CD4-positive, alpha-beta memory T cell (primary cell): ENCODE measurements at regions not wholly inside any gene's neighbourhood (a gene's known extent, or its start where the extent isn't known, plus 50 kb on each side); places are given as distances from the start of the nearest gene placed in this dataset.

ENCODE experiments used
- CTCF ChIA-PET: fragments of 350-600 bp; sonication (Branson Sonifier 250); formaldehyde crosslinking; loops from one replicate; lab custom pipeline; 2021; ENCODE audit warnings: inconsistent platforms; ENCODE audit not compliant: partially characterized antibody; lab: Charles Lee
- POLR2A ChIA-PET: fragments of 350-600 bp; sonication (Branson Sonifier 250); formaldehyde crosslinking; loops from one replicate; lab custom pipeline; 2021; ENCODE audit not compliant: partially characterized antibody; lab: Charles Lee
- DNase-seq, 5 donors: peaks; one replicate each; pipeline versions ENCODE4 v3.0.0 to v3.0.0-alpha.2; 2020 to 2022; ENCODE audit warnings: mixed read lengths in 1 of 5
- H3K27ac ChIP-seq: one replicate; pipeline ENCODE4 v1.7.0; 2013; ENCODE audit warnings: low read depth, low read length
- H3K27me3 ChIP-seq: 2 replicates; pipeline ENCODE4 v1.7.0; 2013; ENCODE audit warnings: mild to moderate bottlenecking, low read length, moderate library complexity; ENCODE audit not compliant: insufficient read depth
- H3K36me3 ChIP-seq: 2 replicates; pipeline ENCODE4 v1.7.0; 2013; ENCODE audit warnings: mild to moderate bottlenecking, low read length, moderate library complexity; ENCODE audit not compliant: insufficient read depth
- H3K4me1 ChIP-seq: 2 replicates; pipeline ENCODE4 v1.7.0; 2013; ENCODE audit warnings: mild to moderate bottlenecking, low read length, moderate library complexity; ENCODE audit not compliant: insufficient read depth
- H3K4me3 ChIP-seq, 2 donors: one replicate each; pipeline ENCODE4 v1.7.0; 2013; ENCODE audit warnings: low read length in 2 of 2, mild to moderate bottlenecking in 1 of 2
- H3K9me3 ChIP-seq, 2 donors: one replicate each; pipeline ENCODE4 v1.7.0; 2013; ENCODE audit warnings: low read length in 2 of 2, control low read depth in 1 of 2; ENCODE audit not compliant: control insufficient read depth in 1 of 2
- H3K27ac Mint-ChIP-seq, 7 donors: one replicate each; pipeline ENCODE4 v1.8.0; 2020 to 2021; ENCODE audit warnings: mixed read lengths in 7 of 7, mild to moderate bottlenecking in 6 of 7, inconsistent platforms in 3 of 7, moderate library complexity in 3 of 7
- H3K27me3 Mint-ChIP-seq, 2 donors: one replicate each; pipeline ENCODE4 v1.8.0; 2020 to 2021; ENCODE audit warnings: mixed read lengths in 2 of 2
- H3K36me3 Mint-ChIP-seq, 2 donors: one replicate each; pipeline ENCODE4 v1.8.0; 2020 to 2021; ENCODE audit warnings: mixed read lengths in 2 of 2, inconsistent platforms in 1 of 2, mild to moderate bottlenecking in 1 of 2
- H3K4me1 Mint-ChIP-seq, 4 donors: one replicate each; pipeline ENCODE4 v1.8.0; 2020 to 2021; ENCODE audit warnings: mixed read lengths in 4 of 4, mild to moderate bottlenecking in 1 of 4
- H3K4me3 Mint-ChIP-seq, 8 donors: one replicate each; pipeline ENCODE4 v1.8.0; 2020 to 2021; ENCODE audit warnings: mixed read lengths in 8 of 8, mild to moderate bottlenecking in 7 of 8, moderate library complexity in 6 of 8, inconsistent platforms in 3 of 8
- H3K9me3 Mint-ChIP-seq, 8 donors: one replicate each; pipeline ENCODE4 v1.8.0; 2020 to 2021; ENCODE audit warnings: mixed read lengths in 8 of 8, mild to moderate bottlenecking in 5 of 8, inconsistent platforms in 3 of 8, moderate library complexity in 1 of 8
- intact Hi-C: fragments of 100-400 bp; cut with micrococcal nuclease; formaldehyde crosslinking; loops from one replicate; pipeline ENCODE4 v1.15.1; 2023

- no peak overlapping the region for H3K4me3 Mint-ChIP-seq
- intact Hi-C loops: no loop called here
- POLR2A ChIA-PET: no interaction called here
Observed at GRCh38 chr2:78779761-78780160, 245.7 kb upstream of the REG3G start.

GRCh38 chr2:78780256-78780655, 245.2 kb upstream of the REG3G start:
- Mint-ChIP-seq H3K4me3 (no peak overlapping the region), H3K36me3 (no peaks in the 10 kb centered on the region), H3K27me3 (no peaks in the 10 kb centered on the region), H3K4me1 (no peaks in the 10 kb centered on the region), H3K9me3 (peaks cover 0 to 41% (median 24%) of the 10 kb centered on the region in 8 donors), H3K27ac (no peak overlapping the region)
- Histone ChIP-seq H3K4me1 (no peaks in the 10 kb centered on the region), H3K27me3 (no peaks in the 10 kb centered on the region), H3K27ac (no peak overlapping the region), H3K4me3 (no peak overlapping the region), H3K9me3 (no peaks in the 10 kb centered on the region), H3K36me3 (no peaks in the 10 kb centered on the region)
- ChIA-PET CTCF (no interaction called here), POLR2A (no interaction called here)
- intact Hi-C loops: no loop called here
- DNase-seq: no peak

More at GRCh38 chr2:78779761-78780160, 245.7 kb upstream of the REG3G start:
- no peaks in the 10 kb centered on the region for H3K36me3 Mint-ChIP-seq
- Histone ChIP-seq H3K9me3 (no peaks in the 10 kb centered on the region), H3K4me1 (no peaks in the 10 kb centered on the region), H3K4me3 (no peak overlapping the region), H3K36me3 (no peaks in the 10 kb centered on the region), H3K27me3 (no peaks in the 10 kb centered on the region), H3K27ac (no peak overlapping the region)
- H3K9me3 Mint-ChIP-seq: peaks cover 0 to 41% (median 26%) of the 10 kb centered on the region in 8 donors
- no peak overlapping the region for H3K27ac Mint-ChIP-seq
- no peaks in the 10 kb centered on the region for H3K4me1 Mint-ChIP-seq
- CTCF ChIA-PET: no interaction called here
- H3K27me3 Mint-ChIP-seq: no peaks in the 10 kb centered on the region
- no peak for DNase-seq

GRCh38 chr2:78780864-78781583, 244.5 kb upstream of the REG3G start:
- Histone ChIP-seq H3K9me3 (no peaks in the 10 kb centered on the region), H3K4me1 (no peaks in the 10 kb centered on the region), H3K27me3 (no peaks in the 10 kb centered on the region), H3K27ac (no peak overlapping the region), H3K36me3 (no peaks in the 10 kb centered on the region), H3K4me3 (no peak overlapping the region)
- Mint-ChIP-seq H3K36me3 (no peaks in the 10 kb centered on the region), H3K4me3 (no peak overlapping the region), H3K27ac (no peak overlapping the region), H3K27me3 (no peaks in the 10 kb centered on the region), H3K4me1 (no peaks in the 10 kb centered on the region), H3K9me3 (peaks cover 0 to 39% (median 23%) of the 10 kb centered on the region in 8 donors)
- CTCF ChIA-PET: no interaction called here
- POLR2A ChIA-PET: no interaction called here
- intact Hi-C loops: no loop called here
- no peak for DNase-seq

GRCh38 chr2:78782196-78782595, 243.3 kb upstream of the REG3G start:
- H3K4me1 Mint-ChIP-seq: no peaks in the 10 kb centered on the region
- Histone ChIP-seq H3K4me3 (no peak overlapping the region), H3K27ac (no peak overlapping the region), H3K9me3 (no peaks in the 10 kb centered on the region), H3K36me3 (no peaks in the 10 kb centered on the region), H3K4me1 (no peaks in the 10 kb centered on the region), H3K27me3 (no peaks in the 10 kb centered on the region)
- ChIA-PET POLR2A (no interaction called here), CTCF (no interaction called here)
- H3K36me3 Mint-ChIP-seq: no peaks in the 10 kb centered on the region
- no peak overlapping the region for H3K4me3 Mint-ChIP-seq
- H3K9me3 Mint-ChIP-seq: peaks cover 0 to 30% (median 17%) of the 10 kb centered on the region in 8 donors
- intact Hi-C loops: no loop called here
- DNase-seq: no peak
- H3K27me3 Mint-ChIP-seq: no peaks in the 10 kb centered on the region
- no peak overlapping the region for H3K27ac Mint-ChIP-seq

GRCh38 chr2:78811955-78812610, 213.4 kb upstream of the REG3G start:
- POLR2A ChIA-PET: no interaction called here
- Mint-ChIP-seq H3K27ac (no peak overlapping the region), H3K36me3 (no peaks in the 10 kb centered on the region), H3K4me3 (no peak overlapping the region), H3K9me3 (peaks cover 2 to 17% (median 8%) of the 10 kb centered on the region in 8 donors), H3K27me3 (no peaks in the 10 kb centered on the region), H3K4me1 (no peaks in the 10 kb centered on the region)
- no peak for DNase-seq
- H3K9me3 ChIP-seq: no peaks in the 10 kb centered on the region
- H3K27ac ChIP-seq: no peak overlapping the region
- H3K4me1 ChIP-seq: no peaks in the 10 kb centered on the region
- H3K27me3 ChIP-seq: no peaks in the 10 kb centered on the region
- CTCF ChIA-PET: no interaction called here
- H3K36me3 ChIP-seq: no peaks in the 10 kb centered on the region
- H3K4me3 ChIP-seq: no peak overlapping the region
- intact Hi-C loops: no loop called here

- H3K27ac Mint-ChIP-seq: no peak overlapping the region
- intact Hi-C loops: no loop called here
- Histone ChIP-seq H3K4me3 (no peak overlapping the region), H3K27me3 (no peaks in the 10 kb centered on the region), H3K36me3 (no peaks in the 10 kb centered on the region), H3K4me1 (no peaks in the 10 kb centered on the region), H3K27ac (no peak overlapping the region), H3K9me3 (no peaks in the 10 kb centered on the region)
- ChIA-PET POLR2A (no interaction called here), CTCF (no interaction called here)
- H3K4me1 Mint-ChIP-seq: no peaks in the 10 kb centered on the region
- no peaks in the 10 kb centered on the region for H3K36me3 Mint-ChIP-seq
- peaks cover 0 to 10% (median 6%) of the 10 kb centered on the region in 8 donors for H3K9me3 Mint-ChIP-seq
- H3K4me3 Mint-ChIP-seq: no peak overlapping the region
- DNase-seq: no peak
- H3K27me3 Mint-ChIP-seq: no peaks in the 10 kb centered on the region
Observed at GRCh38 chr2:78814331-78814986, 211.0 kb upstream of the REG3G start.

GRCh38 chr2:78817430-78817829, 208.1 kb upstream of the REG3G start:
- ChIA-PET POLR2A (no interaction called here), CTCF (no interaction called here)
- Mint-ChIP-seq H3K4me3 (no peak overlapping the region), H3K36me3 (no peaks in the 10 kb centered on the region), H3K9me3 (peaks cover 0 to 15% (median 7%) of the 10 kb centered on the region in 8 donors), H3K27me3 (no peaks in the 10 kb centered on the region), H3K4me1 (no peaks in the 10 kb centered on the region), H3K27ac (no peak overlapping the region)
- Histone ChIP-seq H3K9me3 (no peaks in the 10 kb centered on the region), H3K36me3 (no peaks in the 10 kb centered on the region), H3K4me1 (no peaks in the 10 kb centered on the region), H3K27me3 (no peaks in the 10 kb centered on the region), H3K27ac (no peak overlapping the region), H3K4me3 (no peak overlapping the region)
- intact Hi-C loops: no loop called here
- no peak for DNase-seq
